Stimulated activated CD8-positive, alpha-beta memory T cell treated with anti-CD3 and anti-CD28 coated beads, Interleukin-15, amount 100 ng/mL, for 4 hours (primary cell): ENCODE measurements at regions not wholly inside any gene's neighbourhood (a gene's known extent, or its start where the extent isn't known, plus 50 kb on each side); places are given as distances from the start of the nearest gene placed in this dataset.
"Not testable (repeated sequence)": the region's sequence is repeated elsewhere in the genome, so short reads cannot be mapped to it uniquely, and the experiment has no call there.

ENCODE experiments used
- DNase-seq, 2 donors: peaks; one replicate each; pipeline ENCODE4 v3.0.0-alpha.2; 2020; ENCODE audit warnings: low read depth in 2 of 2

DNA sequence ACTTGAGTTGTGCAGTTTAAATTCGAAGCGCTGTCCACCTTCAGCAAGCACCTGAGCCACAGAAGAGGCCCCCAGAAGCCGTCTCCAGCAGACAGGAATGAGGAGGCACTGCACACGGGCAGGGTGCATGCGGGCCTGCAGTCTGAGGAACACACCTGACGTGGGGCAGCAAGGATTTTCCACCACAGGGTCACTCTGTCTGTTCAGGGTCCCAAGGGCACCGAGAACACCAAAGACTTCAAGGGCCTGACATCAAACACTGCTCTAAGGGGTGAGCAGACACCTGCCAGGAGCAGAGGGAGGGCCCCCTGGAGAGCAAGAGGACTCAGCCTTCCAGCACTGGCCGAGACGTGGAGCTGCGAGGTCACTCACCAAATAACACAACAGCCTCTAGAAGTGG lies 99.7 kb upstream of the C14orf180 start:
- DNase-seq: no peak

DNA sequence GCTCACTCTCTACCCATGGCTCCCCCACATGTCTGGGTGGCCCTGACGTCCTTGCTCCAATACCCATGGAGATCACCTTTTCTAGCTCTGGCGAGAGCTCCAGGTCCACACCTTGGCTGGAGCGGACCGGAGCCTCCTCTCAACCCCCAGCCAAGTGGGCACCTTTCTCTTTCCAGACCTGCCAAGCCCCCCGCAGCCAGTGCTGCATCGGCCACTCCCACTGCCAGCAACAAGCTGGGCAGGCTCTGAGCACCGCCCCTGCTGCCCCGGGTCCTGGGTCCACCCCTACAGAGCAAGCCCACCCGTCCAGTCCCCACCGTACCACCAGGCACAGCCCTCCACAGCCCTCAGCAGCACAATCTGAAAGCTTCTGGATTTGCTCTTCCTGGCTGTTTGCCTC lies 98.2 kb upstream of the C14orf180 start:
- no peak for DNase-seq

DNA sequence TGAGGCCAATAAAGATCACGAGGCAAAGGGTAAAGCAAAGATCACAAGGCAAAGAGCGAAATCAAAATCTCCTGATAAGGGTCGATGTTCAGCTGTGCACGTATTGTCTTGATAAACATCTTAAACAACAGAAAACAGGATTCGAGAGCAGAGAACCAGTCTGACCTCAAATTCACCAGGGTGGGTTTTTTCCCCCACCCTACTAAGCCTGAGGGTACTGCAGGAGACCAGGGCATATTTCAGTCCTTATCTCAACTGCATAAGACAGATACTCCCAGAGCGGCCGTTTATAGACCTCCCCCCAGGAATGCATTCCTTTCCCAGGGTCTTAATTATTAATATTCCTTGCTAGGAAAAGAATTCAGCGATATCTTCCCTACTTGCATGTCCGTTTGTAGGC lies 97.5 kb upstream of the C14orf180 start:
- not testable (repeated sequence) for DNase-seq

DNA sequence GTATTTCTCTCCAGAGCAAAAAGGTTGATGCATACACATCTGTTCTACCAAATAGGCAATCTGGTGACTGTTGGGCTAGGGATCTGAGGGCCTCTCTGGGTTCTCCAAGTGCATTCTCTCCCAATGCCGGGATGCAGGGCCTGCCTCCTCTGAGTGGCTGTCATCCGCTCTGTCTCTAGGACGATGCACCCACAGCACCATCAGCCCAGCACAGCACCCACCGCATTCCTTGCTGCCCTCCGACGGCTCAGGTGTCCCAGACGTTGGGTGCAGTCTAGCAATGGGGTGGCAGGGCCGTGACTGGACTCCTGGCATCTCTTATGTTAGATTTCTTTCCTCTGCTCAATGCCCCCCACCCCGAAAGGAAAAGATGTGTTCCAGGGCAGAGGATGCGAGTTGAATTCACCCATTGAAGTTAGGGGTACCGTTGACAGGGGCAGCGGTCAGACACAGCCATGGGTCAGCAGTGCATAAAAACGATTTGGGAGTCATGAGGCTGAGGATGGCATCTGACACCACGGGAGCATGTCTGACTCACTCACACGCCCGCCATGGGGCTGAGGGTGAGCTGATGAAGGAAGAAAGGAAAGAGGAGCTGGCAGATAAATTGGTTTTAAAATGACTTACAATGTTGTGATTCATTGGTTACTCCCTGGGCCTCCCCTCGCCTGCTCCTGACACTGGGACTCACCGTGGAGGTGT lies 93.2 kb upstream of the C14orf180 start:
- DNase-seq: no peak

DNA sequence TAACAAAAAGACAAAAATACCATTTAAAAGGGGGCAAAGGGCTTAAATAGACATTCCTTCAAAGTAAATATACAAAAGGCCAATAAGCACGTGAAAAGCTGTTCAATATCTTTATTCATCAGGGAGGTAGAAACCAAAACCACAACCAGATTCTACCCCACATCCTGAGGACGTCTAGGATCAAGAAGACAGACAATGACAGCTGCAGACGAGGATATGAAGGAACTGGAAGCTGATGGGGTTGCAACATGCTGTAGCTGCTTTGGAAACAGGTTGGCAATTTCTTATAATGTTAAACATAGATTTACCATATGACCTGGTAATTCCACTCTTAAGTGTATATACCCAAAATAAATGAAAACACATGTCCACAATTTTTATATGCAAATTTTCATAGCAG lies 85.1 kb upstream of the C14orf180 start:
- no peak for DNase-seq

DNA sequence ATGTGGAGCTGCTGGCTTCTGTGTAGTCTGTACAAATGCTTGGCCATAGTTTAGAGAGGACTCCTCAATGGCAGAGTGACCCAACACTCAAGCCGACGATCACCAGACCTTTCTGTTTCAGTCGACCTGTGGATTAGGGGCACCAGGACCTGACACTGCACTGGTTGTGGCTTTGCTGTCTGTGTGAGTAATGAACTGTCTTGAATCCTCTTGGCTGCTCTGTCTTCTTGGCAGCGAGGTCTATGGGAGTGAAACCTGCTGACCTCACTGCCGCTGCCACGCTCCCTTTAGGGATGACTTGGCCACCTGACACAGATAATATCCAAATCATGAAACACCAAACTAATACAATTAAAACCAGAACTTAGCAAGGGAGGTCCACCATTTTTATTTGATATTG lies 83.5 kb upstream of the C14orf180 start:
- no peak for DNase-seq

DNA sequence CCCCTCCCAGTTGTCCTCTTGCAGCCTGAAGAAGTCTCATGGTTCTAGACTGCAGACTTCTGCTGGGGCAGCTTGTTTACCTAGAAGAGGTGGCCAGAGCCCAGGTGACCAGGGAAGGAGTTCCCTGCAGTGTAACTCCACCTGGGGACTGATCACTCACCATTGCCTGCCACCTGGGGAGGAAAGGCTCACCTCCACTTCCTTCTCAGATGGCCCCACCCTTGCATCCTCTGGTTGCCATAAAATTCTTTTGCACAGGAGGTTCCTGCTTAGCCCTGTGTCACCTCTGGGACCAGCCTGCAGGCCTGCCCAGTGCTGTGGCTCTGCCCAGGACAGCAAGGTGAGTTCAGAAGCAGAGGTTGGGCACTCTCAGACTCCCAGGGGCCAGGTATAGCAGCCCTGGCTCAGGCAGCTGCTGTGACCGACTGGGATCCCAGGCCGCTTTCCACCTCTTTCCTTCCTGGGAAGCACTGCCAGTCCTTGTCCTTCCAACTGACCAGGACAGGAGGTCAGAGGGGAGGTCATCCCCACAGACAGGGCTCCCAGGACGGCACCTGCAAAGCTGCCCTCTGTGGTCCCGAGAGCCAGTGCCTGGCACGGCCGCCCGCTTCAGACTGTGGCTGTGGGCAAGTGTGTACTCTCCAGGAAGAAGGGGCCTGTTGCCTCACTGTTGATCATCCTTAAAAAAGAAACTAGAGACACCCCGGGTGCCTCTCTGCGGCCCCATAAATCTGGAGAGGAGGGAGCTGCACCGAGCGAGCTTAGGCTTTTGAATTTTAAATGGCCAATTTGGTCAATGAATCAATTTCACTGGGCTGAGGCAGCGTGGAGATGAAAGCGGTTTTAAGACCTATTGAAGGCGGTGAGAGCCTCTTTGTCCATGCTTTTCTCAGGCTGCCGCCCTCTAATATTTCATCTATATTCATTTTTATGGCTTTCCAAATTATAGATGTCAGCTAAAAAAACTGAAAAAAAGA lies 79.5 kb upstream of the C14orf180 start:
- no peak for DNase-seq

DNA sequence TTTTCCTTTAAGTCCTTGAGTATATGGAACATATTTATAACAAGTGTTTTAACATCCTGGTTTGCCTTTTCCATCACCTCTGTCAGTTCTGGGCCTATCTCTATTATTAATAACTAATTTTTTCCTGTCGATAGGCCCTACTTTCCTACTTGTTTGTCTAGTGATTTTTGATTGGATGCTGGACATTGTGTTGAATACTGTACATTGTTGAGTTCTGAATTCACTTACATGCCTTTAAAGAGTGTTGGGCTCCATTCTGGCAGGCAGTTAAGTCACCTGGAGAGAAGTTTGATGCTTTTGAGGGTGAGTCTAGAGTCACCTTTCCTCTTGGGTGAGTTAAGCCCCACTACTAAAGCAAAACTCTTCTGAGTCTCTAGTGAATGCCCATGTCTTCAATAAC lies 77.5 kb upstream of the C14orf180 start:
- DNase-seq: no peak

DNA sequence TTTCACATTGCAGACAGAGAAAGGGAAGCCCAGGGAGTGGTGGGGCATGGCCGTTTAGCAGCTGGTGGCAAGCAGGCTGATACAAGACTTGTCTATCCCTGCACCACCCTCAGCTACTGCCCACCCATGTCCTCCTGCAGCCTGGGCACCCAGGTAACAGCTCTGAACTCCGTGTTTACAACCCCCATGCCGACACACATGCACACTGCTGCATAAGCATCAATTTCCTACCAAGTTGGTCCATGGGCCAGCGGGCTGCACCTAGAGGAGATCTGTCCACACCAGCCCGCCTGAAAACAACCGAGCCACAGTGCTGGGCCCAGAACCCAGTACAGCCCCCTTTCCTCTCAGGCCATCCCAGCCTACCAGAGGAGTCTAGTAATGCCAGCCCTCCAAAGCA lies 75.9 kb upstream of the C14orf180 start:
- DNase-seq: no peak

DNA sequence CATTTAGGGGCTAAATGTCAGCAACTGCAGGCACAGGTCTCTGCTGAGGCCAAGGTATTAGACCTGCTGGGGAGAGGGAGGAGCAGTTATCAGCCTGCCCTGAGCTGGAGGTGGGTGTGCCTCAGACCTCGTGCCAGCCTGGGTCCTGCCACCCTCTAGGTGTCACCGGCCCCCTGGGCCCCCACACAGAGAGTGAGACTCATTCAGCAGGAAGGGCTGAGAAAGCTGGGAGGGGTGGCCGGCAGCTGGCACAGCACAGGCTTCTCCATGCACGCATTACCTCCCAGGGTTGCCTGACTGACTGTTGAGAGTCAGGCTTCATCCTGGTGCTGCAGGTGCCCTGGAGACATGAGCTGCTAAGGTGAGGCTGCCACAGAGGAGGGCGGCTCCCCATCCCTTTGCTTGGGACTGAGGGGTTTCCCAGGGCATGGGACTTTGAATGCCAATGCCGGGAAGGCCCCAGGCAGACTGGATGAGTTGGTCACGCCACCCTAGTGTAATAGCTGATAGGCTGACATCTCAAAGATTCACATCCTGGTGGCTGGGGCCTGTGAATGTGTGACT lies 75.3 kb upstream of the C14orf180 start:
- no peak for DNase-seq

DNA sequence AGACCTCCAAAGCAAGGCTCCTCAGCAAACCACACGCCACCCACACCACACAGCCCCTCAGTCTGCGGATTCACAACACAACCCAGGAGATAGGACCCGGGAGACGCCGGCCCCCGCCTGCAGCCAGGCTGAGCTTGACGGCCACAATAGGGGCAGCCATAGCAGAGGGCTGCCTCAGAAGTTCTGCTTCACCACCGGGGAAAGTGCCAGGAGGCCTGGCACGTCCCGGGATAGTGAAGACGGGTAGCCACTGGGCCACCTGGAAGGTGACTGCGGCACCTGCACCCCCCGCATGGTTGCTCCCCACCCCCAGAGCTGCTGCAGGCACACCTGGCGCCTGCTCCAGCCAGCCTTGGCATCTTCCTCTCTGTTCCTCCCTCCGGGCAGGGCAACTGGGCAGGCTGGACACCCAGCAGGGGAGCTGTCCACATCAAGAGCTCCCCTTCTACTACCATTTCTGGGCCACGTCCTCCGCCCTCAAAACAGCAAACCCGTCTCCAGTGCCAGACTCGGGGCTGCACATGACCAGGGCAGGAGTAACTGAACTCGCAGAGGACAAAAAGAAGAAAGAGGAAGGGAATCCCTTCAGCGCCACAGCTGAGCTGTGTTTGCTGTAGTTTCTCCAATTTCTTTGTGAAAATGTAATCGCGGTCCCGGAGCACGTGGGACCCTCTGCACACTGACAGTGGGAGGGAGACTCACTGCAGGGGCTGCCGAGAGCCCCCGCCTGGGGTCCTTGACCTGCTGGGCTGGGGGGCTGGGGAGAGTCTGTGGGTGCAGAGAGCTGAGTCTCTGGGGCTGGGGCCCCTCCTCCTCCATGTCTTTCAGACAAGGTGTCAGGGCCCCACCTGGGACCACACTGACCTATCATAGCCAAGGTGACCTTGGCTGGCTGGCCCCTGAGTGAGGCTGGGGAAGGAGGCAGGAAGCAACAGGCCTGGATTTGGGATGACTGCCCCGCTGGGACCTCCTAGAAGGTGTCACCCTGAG lies 74.2 kb upstream of the C14orf180 start:
- DNase-seq: no peak

DNA sequence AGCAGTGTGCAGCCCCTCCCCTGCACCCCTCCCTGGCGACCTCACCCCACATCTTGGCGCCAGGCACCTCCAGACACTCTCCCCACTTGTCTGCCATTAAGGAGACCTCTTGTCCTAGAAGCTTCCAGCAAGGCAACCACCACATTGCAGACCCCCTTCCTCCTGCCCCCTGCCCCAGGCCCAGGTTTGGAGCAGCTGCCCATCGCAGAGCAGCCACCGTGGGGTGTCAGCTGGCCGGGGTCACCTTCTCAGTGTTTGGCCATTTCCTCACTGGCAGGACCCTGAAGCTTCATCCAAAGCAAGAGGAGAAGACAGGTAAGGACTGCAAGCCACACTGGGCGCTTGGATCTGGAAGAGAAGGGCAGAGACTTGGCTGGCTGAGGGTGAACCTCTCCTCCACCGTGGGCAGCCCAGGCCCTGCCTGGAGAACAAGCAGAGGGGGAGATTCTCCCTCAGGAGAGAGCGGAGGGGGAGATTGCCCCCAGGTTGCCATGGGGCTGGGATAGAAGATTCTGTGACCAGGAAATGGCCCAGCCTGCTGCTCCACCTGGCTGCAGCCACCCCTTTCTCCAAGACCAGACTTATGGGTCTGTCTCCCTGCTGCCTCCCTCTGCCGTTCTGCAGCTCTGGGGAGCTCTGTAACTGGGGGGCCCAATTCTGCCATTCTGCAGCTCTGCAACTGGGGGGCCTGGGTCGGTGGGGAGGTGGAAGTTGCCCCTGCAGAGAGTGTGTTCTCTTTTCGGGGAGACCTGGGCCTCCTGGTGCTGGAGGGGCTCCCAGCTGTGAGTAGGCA lies 72.9 kb upstream of the C14orf180 start:
- DNase-seq: no peak

DNA sequence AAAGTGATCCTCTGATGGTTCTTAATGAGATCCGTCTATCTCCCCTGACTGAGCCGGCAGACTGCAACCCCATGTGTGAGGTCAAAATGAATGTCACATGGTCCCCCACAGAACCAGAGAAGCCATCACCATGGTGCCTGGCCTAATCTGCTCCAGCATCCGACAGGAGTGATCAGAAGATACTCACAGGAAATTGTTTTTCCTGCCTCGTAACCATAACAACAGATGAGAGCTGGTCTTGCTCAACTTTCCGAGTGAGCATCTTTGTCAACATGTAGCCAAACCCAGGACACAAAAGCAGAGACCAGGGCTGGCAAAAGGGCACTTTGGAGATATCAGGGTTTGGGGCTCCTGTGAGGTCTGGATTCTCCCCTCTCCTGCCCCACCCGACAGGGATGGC lies 72.1 kb upstream of the C14orf180 start:
- no peak for DNase-seq

DNA sequence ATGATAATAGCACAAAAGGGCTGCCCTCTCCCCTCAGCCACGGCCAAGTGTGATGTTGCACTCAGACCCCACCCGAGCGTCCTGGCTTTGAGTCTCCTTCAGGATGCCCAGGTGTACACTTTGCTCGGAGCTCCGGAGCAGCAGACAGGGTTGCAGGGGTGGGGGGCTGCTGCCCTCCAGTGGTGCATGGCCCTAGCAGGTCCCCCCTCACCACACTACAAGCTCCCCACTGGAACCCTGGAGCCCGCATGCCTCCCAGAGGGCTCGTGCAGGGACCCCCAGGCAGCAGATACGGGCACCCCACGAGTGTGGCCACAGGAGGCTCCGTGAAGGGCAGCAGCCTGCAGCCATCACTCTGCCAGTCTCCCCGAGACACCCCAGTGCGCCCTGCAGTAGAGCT lies 69.9 kb upstream of the C14orf180 start:
- no peak for DNase-seq

DNA sequence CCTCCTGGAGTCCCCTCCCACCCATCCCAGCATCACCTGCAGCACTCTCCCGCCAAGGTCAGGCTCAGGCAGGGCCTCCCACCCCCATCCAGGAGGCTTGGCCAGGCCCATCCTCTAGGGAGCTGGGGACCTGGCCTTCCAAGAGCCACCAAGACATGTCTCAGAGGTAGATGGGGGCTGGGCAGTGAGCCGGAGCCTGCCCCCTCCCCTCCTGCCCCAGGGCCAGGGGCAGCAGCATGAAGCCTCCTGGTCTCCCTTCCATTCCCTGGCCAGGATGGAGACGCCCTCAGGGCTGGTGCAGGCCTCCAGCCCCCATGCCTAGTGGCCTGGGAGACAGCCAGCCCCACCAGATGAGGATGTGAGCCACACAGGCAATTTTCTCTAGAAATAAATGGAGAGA lies 69.3 kb upstream of the C14orf180 start:
- DNase-seq: no peak

DNA sequence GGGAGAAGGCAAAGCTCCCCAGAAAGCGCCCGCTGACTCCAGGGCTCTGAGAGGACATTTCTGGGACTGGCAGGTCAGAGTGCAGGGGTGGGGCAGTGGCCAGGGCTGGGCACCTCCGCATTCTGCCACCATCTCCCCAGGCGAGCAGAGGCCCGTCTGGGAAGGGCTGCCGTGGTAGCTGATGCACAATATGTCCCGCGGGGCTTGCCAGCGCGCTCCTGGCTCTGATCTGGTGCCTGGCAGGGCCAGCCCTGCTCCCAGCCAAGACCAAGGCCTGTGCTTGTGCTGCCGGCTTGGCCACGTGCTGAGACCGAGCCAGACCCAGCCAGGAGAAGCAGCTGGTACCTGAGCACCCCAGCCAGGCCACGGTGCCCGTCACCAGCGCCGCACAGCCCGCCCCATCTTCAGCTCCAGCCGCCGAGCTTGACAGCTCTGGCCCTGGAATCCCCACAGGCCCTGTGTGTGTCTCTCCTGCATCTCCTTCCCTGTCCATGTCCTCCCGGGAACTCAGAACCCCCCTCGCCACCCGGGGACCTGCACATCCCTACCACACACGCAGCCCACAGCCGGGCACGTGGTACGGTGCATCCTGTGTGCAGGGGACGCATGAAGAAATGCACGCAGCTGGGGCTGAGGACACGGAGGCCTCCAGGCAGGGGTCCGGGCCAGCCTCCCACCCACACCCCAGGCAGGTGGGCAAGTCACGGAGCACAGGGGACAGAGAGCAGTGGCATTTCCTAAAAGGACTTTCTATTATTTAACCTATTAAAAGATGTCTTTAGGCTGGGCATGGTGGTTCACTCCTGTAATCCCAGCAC lies 68.6 kb upstream of the C14orf180 start:
- DNase-seq: no peak

DNA sequence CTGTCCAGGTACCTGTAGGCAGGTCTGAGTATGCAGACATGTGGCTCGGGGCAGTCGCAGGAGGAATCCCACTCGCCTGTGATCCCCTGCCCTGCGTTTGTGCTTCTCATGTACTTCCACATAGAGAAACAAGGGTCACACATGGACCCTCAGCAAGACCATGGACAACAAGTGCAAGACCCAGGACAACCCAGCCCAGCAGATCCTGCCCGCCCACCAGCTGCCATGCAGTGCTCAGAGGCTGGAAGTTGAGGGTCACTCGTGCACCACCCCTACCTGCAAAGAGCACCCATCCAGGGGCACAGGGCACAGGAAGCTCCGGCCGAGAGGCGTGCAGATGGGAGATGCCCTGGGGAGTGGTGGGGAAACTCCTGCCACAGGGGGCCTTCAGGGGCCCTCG lies 67.5 kb upstream of the C14orf180 start:
- DNase-seq: no peak

DNA sequence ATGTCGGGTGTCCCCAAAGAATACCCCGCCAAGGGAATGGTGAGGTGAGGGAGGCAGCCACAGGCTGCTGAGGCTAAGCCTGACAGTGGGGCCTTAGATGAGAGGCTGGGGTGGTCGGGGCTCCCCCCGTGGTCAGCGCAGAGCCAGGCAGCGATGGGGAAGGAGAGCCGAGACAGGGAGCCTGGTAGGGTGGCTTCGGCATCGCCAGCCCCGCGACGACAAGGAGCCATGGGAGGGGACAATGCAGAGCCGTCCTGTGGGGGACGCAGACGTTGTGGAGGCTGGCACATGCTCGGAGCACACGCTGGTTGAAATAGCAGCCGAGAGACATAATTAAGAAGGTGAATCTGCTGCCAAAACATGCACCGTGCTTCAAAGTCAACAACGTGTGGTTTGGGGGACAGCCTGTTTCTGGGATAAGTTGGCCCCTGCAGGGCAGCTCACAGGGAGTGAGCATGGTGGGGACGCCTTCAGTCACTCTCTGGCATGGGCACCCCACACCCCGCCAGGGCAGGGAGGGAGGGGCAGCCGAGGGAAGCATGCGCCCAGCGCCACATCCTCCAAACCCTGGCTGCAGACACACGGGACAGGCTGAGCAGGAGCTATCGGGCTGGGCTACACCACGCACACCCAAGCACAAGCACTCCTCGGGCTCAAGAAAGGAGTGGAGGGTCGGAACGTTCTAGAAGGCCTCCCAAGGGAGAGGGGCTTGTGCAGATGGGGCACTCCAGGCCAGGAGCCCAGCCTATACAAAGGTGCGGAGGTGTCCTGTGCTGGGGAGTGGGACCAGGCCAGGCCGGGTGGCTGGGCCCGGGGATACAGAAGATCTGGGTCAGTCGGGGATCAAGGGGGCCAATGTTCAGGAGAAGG lies 66.6 kb upstream of the C14orf180 start:
- DNase-seq: no peak

DNA sequence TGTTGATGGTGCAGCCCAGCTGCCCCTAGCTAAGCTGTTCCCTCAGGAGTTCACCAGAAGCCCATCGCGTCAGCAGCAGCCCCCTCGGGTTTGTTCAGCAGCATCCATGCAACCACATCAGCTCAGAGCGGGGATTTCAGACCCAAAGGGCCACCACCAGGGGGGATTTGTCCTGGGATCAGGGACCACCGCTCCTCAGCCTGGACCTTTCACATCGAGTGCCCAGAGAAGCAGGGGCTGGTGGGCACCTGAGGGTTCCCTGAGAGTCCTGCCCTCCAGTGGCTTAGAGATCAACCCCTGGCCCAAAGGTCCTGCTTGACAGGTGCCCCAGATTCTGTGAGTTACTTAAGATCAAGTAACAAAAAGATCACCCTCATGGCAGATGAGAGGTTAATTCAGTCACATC lies 65.9 kb upstream of the C14orf180 start:
- DNase-seq: no peak
